K562 (cell line): ENCODE measurements at regions not wholly inside any gene's neighbourhood (a gene's known extent, or its start where the extent isn't known, plus 50 kb on each side); places are given as distances from the start of the nearest gene placed in this dataset.

Source experiments
- CBFA2T3 ChIP-seq: fragments of 450-650 bp; IDR thresholded peaks from 2 replicates; pipeline ENCODE4 v1.6.1; 2017
- MAFF ChIP-seq: IDR thresholded peaks from 2 replicates; pipeline ENCODE4 v1.6.1; 2012; ENCODE audit warnings: low read length, improper control_type of control experiment
- MAFG ChIP-seq: fragments of 450-650 bp; conservative IDR thresholded peaks from 2 replicates; pipeline ENCODE4 v1.6.1; 2016; ENCODE audit warnings: missing genetic modification characterization, missing compliant biosample characterization
- MYNN ChIP-seq, 2 experiments: sonication (generic); formaldehyde crosslinking in 1 of 2; IDR thresholded peaks; 2 replicates each; pipeline versions ENCODE4 v1.5.0 to v1.6.1; 2016 to 2020; ENCODE audit warnings: antibody characterized with exemption in 1 of 2, missing genetic modification reagents in 1 of 2
- NEUROD1 ChIP-seq: fragments of 150-350 bp; IDR thresholded peaks from 2 replicates; pipeline ENCODE4 v1.6.1; 2014; ENCODE audit warnings: borderline replicate concordance, low read length, low read depth; ENCODE audit not compliant: partially characterized antibody
- NFATC3 ChIP-seq: fragments of 450-650 bp; IDR thresholded peaks from 2 replicates; pipeline ENCODE4 v1.6.1; 2017; ENCODE audit warnings: mild to moderate bottlenecking
- NR2C2 ChIP-seq, 2 experiments: fragments of 200-800 bp in 1 of 2; sonication (Bioruptor generic) in 1 of 2; sonication (generic) in 1 of 2; formaldehyde crosslinking in 1 of 2; IDR thresholded peaks; 2 replicates each; pipeline versions ENCODE4 v1.6.1 to v1.8.0; 2016 to 2022; ENCODE audit warnings: mild to moderate bottlenecking in 1 of 2, missing compliant biosample characterization in 1 of 2, missing genetic modification characterization in 1 of 2, missing genetic modification reagents in 1 of 2
- RAD21 ChIP-seq, 2 experiments: fragments of 250-450 bp in 1 of 2; fragments of 450-650 bp in 1 of 2; sonication (Bioruptor Pico) in 1 of 2; formaldehyde crosslinking in 1 of 2; IDR thresholded peaks in 1 of 2; conservative IDR thresholded peaks in 1 of 2; 2 replicates each; pipeline versions ENCODE4 v1.4.0 to v1.8.0; 2020 to 2022; ENCODE audit warnings: mild to moderate bottlenecking in 2 of 2, moderate library complexity in 1 of 2
- SRF ChIP-seq, 2 experiments: fragments of 250-450, 450-650 bp in 1 of 2; sonication (Bioruptor Pico) in 1 of 2; sonication (generic) in 1 of 2; formaldehyde crosslinking; IDR thresholded peaks; 2 replicates each; pipeline versions ENCODE4 v1.5.0 to v1.5.1; 2020 to 2022; ENCODE audit warnings: mild to moderate bottlenecking in 1 of 2, missing genetic modification reagents in 1 of 2
- TEAD4 ChIP-seq, 2 experiments: sonication (generic) in 1 of 2; formaldehyde crosslinking in 1 of 2; IDR thresholded peaks; 2 replicates each; pipeline versions ENCODE4 v1.6.1 to v1.8.0; 2012 to 2022; ENCODE audit warnings: borderline replicate concordance in 1 of 2, inconsistent platforms in 1 of 2, low read length in 1 of 2, mild to moderate bottlenecking in 1 of 2, missing genetic modification reagents in 1 of 2
- ZNF212 ChIP-seq: fragments of 450-650 bp; formaldehyde crosslinking; IDR thresholded peaks from 2 replicates; pipeline ENCODE4 v1.4.0; 2020; ENCODE audit warnings: mild to moderate bottlenecking
- TF ChIP-seq, protein P1 (sequence below), 2 experiments: fragments of 450-650 bp; IDR thresholded peaks; 2 replicates each; pipeline ENCODE4 v1.6.1; 2016
- TF ChIP-seq, protein P2 (sequence below): fragments of 450-650 bp; IDR thresholded peaks from 2 replicates; pipeline ENCODE4 v1.6.1; 2018; ENCODE audit not compliant: partially characterized antibody
- TF ChIP-seq, protein P3 (sequence below): fragments of 250-450 bp; sonication (Bioruptor Pico); IDR thresholded peaks from 2 replicates; pipeline ENCODE4 v1.8.0; 2022; ENCODE audit warnings: inconsistent platforms
- TF ChIP-seq, protein P4 (sequence below), 2 experiments: IDR thresholded peaks in 1 of 2; conservative IDR thresholded peaks in 1 of 2; 2 replicates each; pipeline ENCODE4 v1.6.1; 2016; ENCODE audit warnings: low read depth in 2 of 2, mild to moderate bottlenecking in 1 of 2, missing compliant biosample characterization in 1 of 2, missing genetic modification characterization in 1 of 2, moderate library complexity in 1 of 2

DNA sequence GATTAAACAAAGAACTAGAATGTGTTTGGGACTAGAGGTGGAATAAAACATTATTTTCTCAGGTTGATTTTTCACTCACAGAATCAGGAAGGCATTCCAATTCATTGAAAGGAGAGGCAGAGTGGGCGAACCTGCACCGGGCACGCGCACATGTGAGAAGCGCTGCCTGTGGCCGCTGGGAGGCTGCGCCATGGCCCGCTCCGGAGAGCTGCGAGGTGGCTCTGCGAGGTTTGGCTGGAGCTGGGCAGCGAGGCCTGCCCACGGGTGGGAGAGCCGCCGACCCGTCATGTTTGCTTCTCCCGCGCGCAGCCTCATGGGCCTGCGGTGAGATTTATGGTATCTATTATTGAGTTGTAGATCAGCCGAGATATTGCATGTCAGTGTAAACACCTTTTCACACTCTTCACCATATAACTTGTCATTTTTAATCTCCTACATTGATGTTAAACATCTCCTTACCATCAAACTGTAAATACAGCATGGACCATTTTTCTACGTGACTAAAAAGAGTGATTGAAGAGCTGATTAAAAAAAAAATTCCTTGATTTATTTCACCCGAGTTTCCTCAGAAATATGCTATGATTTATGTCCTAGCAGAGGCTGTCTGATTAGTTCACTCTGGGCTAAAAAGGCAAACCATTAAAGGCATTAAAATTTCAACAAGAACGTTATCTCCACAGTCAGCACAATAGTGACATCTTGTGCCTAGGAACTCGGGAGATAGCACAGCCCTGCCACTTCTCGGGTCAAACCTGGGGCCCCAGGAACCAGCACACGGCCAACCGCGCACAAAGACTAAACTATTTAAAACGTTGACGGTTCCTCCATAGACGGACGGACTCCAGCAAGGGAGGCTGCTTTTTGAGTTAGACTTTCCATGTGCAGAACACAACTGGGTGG lies 96.6 kb upstream of the RNF32 start (continued):
- no peak for TF ChIP-seq MYNN (IDR thresholded peaks at IDR 0.05)
- TF ChIP-seq MYNN (CRISPR knock-in tag; IDR thresholded peaks at IDR 0.05), result no peak
- TF ChIP-seq ZNF212 (CRISPR knock-in tag), result no peak
- TF ChIP-seq NFATC3, result no peak
- TF ChIP-seq RAD21 (CRISPR knock-in tag; conservative IDR thresholded peaks at IDR 0.05 in 1 of 2, IDR thresholded peaks at IDR 0.05 in 1 of 2), result peak in 1 of 2 experiments; percentile 50; a peak in 2 of 4 replicates
- TF ChIP-seq MAFF, result peak; percentile 50; the same call in 1 of the 2 replicates
- TF ChIP-seq, protein P1, sequence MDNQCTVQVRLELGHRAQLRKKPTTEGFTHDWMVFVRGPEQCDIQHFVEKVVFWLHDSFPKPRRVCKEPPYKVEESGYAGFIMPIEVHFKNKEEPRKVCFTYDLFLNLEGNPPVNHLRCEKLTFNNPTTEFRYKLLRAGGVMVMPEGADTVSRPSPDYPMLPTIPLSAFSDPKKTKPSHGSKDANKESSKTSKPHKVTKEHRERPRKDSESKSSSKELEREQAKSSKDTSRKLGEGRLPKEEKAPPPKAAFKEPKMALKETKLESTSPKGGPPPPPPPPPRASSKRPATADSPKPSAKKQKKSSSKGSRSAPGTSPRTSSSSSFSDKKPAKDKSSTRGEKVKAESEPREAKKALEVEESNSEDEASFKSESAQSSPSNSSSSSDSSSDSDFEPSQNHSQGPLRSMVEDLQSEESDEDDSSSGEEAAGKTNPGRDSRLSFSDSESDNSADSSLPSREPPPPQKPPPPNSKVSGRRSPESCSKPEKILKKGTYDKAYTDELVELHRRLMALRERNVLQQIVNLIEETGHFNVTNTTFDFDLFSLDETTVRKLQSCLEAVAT (IDR thresholded peaks at IDR 0.05), result no peak
- TF ChIP-seq NR2C2 (CRISPR knock-in tag; IDR thresholded peaks at IDR 0.05), result no peak
- no peak for TF ChIP-seq NR2C2 (tag; IDR thresholded peaks at IDR 0.05)
- TF ChIP-seq MAFG (tag), result peak; percentile 70
- TF ChIP-seq TEAD4 (IDR thresholded peaks at IDR 0.05; ENCODE audit: low read length), result peak; percentile 41; the same call in 1 of the 2 replicates
- TF ChIP-seq TEAD4 (CRISPR knock-in tag; IDR thresholded peaks at IDR 0.05; ENCODE audit: borderline replicate concordance), result no peak
- TF ChIP-seq, protein P2, sequence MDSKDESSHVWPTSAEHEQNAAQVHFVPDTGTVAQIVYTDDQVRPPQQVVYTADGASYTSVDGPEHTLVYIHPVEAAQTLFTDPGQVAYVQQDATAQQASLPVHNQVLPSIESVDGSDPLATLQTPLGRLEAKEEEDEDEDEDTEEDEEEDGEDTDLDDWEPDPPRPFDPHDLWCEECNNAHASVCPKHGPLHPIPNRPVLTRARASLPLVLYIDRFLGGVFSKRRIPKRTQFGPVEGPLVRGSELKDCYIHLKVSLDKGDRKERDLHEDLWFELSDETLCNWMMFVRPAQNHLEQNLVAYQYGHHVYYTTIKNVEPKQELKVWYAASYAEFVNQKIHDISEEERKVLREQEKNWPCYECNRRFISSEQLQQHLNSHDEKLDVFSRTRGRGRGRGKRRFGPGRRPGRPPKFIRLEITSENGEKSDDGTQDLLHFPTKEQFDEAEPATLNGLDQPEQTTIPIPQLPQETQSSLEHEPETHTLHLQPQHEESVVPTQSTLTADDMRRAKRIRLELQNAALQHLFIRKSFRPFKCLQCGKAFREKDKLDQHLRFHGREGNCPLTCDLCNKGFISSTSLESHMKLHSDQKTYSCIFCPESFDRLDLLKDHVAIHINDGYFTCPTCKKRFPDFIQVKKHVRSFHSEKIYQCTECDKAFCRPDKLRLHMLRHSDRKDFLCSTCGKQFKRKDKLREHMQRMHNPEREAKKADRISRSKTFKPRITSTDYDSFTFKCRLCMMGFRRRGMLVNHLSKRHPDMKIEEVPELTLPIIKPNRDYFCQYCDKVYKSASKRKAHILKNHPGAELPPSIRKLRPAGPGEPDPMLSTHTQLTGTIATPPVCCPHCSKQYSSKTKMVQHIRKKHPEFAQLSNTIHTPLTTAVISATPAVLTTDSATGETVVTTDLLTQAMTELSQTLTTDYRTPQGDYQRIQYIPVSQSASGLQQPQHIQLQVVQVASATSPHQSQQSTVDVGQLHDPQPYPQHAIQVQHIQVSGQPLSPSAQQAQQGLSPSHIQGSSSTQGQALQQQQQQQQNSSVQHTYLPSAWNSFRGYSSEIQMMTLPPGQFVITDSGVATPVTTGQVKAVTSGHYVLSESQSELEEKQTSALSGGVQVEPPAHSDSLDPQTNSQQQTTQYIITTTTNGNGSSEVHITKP, result no peak
- TF ChIP-seq, protein P3, sequence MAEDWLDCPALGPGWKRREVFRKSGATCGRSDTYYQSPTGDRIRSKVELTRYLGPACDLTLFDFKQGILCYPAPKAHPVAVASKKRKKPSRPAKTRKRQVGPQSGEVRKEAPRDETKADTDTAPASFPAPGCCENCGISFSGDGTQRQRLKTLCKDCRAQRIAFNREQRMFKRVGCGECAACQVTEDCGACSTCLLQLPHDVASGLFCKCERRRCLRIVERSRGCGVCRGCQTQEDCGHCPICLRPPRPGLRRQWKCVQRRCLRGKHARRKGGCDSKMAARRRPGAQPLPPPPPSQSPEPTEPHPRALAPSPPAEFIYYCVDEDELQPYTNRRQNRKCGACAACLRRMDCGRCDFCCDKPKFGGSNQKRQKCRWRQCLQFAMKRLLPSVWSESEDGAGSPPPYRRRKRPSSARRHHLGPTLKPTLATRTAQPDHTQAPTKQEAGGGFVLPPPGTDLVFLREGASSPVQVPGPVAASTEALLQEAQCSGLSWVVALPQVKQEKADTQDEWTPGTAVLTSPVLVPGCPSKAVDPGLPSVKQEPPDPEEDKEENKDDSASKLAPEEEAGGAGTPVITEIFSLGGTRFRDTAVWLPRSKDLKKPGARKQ (CRISPR knock-in tag), result peak; percentile 37; the same call in 1 of the 2 replicates
- TF ChIP-seq SRF (CRISPR knock-in tag; IDR thresholded peaks at IDR 0.05), result peak in 1 of 2 experiments; percentile 57; a peak in 1 of 4 replicates
- TF ChIP-seq CBFA2T3, result peak; percentile 57
- no peak for TF ChIP-seq NEUROD1
- TF ChIP-seq, protein P4, sequence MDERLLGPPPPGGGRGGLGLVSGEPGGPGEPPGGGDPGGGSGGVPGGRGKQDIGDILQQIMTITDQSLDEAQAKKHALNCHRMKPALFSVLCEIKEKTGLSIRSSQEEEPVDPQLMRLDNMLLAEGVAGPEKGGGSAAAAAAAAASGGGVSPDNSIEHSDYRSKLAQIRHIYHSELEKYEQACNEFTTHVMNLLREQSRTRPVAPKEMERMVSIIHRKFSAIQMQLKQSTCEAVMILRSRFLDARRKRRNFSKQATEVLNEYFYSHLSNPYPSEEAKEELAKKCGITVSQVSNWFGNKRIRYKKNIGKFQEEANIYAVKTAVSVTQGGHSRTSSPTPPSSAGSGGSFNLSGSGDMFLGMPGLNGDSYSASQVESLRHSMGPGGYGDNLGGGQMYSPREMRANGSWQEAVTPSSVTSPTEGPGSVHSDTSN (CRISPR knock-in tag; IDR thresholded peaks at IDR 0.05; ENCODE audit: low read depth), result no peak
- TF ChIP-seq, protein P4 (tag; conservative IDR thresholded peaks at IDR 0.05; ENCODE audit: low read depth), result peak; percentile 88
